Gastroesophageal sphincter (tissue), 3 donors: ENCODE measurements at regions not wholly inside any gene's neighbourhood (a gene's known extent, or its start where the extent isn't known, plus 50 kb on each side); places are given as distances from the start of the nearest gene placed in this dataset.

Source experiments
- POLR2A ChIP-seq, 2 donors: fragments of 450-650 bp; IDR thresholded peaks; one replicate each; pipeline ENCODE4 v1.6.1; 2017; ENCODE audit warnings: antibody characterized with exemption in 2 of 2, mild to moderate bottlenecking in 2 of 2, moderate library complexity in 1 of 2
- TF ChIP-seq, protein P1 (sequence below), 4 experiments: fragments of 200-600 bp in 2 of 4; fragments of 450-650 bp in 2 of 4; sonication (generic) in 1 of 4; IDR thresholded peaks; one replicate each; pipeline ENCODE4 v1.5.1; 2017 to 2019; ENCODE audit warnings: antibody characterized with exemption in 4 of 4, mild to moderate bottlenecking in 2 of 4, moderate library complexity in 2 of 4

DNA sequence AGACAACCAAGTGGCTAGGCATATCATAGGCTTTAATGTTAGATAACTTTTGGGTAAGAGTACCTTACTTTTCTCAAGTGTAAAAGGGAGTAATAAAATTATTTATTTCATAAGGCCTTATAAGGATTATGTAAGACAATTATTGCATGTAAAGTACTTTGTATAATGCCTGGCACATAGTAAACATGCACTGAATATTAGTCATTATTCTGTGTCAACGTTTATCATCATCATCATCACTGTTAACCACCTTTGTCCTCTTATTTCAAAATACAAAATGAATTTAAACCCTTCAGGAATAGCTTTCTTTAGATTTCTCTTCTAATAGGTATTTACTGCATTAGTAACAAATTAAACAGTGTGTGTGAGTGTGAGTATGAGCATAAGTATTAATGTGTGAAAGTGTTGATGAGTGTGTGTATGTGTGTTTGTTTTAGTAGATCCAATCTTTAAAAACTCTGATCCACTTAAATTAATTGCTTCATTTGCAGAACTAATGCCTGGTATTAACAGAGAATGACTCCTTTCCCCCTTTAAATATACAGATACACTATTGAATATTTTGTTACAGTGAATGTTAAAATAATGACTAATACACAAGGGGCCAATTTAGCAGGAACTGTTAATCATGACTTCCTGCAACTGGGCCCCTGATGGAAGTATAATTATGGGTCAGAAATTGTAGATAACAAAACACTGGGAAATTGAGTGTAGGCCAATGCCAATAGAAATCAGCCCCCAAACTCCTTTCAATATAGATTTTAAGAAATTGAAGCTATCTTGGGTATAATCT lies 213.3 kb upstream of the FZD8 start:
- TF ChIP-seq, protein P1, sequence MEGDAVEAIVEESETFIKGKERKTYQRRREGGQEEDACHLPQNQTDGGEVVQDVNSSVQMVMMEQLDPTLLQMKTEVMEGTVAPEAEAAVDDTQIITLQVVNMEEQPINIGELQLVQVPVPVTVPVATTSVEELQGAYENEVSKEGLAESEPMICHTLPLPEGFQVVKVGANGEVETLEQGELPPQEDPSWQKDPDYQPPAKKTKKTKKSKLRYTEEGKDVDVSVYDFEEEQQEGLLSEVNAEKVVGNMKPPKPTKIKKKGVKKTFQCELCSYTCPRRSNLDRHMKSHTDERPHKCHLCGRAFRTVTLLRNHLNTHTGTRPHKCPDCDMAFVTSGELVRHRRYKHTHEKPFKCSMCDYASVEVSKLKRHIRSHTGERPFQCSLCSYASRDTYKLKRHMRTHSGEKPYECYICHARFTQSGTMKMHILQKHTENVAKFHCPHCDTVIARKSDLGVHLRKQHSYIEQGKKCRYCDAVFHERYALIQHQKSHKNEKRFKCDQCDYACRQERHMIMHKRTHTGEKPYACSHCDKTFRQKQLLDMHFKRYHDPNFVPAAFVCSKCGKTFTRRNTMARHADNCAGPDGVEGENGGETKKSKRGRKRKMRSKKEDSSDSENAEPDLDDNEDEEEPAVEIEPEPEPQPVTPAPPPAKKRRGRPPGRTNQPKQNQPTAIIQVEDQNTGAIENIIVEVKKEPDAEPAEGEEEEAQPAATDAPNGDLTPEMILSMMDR (IDR thresholded peaks at IDR 0.05) = no peak
- TF ChIP-seq POLR2A (IDR thresholded peaks at IDR 0.05) = no peak
